Esophagus squamous epithelium (tissue), 5 donors: ENCODE measurements at regions not wholly inside any gene's neighbourhood (a gene's known extent, or its start where the extent isn't known, plus 50 kb on each side); places are given as distances from the start of the nearest gene placed in this dataset.

ENCODE experiments used
- DNase-seq: peaks from one replicate; lab custom pipeline; 2025; lab: John Stamatoyannopoulos, UW
- H3K27ac ChIP-seq, 4 donors: fragments of 200-600 bp; sonication (generic); one replicate each; pipeline ENCODE4 v1.5.1; 2016 to 2019; ENCODE audit warnings: mild to moderate bottlenecking in 1 of 4
- H3K27me3 ChIP-seq, 4 donors: fragments of 200-600 bp; sonication (generic); 1 replicate in 3 of 4; 2 replicates in 1 of 4; pipeline versions ENCODE4 v1.5.1 to v1.6.0; 2017 to 2021; ENCODE audit warnings: antibody characterized with exemption in 1 of 4
- H3K36me3 ChIP-seq, 3 donors: fragments of 200-600 bp; sonication (generic); one replicate each; pipeline ENCODE4 v1.5.1; 2016 to 2019
- H3K4me1 ChIP-seq, 3 donors: fragments of 200-600 bp; sonication (generic); one replicate each; pipeline ENCODE4 v1.5.1; 2017 to 2019
- H3K4me3 ChIP-seq, 4 donors: fragments of 200-600 bp; sonication (generic); 1 replicate in 3 of 4; 2 replicates in 1 of 4; pipeline ENCODE4 v1.5.1; 2016 to 2019; ENCODE audit warnings: mild to moderate bottlenecking in 2 of 4, moderate library complexity in 1 of 4
- H3K9me3 ChIP-seq, 3 donors: fragments of 200-600 bp; sonication (generic); one replicate each; pipeline ENCODE4 v1.5.1; 2016 to 2019
- CTCF ChIP-seq, 6 experiments: fragments of 450-650 bp in 4 of 6; fragments of 200-600 bp in 2 of 6; sonication (generic) in 2 of 6; IDR thresholded peaks; one replicate each; pipeline ENCODE4 v1.5.1; 2016 to 2019; ENCODE audit warnings: antibody characterized with exemption in 6 of 6, mild to moderate bottlenecking in 4 of 6, moderate library complexity in 4 of 6
- POLR2A ChIP-seq, 4 donors: fragments of 450-650 bp; IDR thresholded peaks; one replicate each; pipeline ENCODE4 v1.6.1; 2017; ENCODE audit warnings: antibody characterized with exemption in 4 of 4, mild to moderate bottlenecking in 4 of 4, moderate library complexity in 3 of 4
- WGBS, 2 donors: methylation state at CpG; one replicate each; pipeline ENCODE4 v1.1.5; 2018; 5-methylcytosine and 5-hydroxymethylcytosine counted together
- intact Hi-C: fragments of 100-400 bp; cut with DNase I; formaldehyde crosslinking; loops from one replicate; pipeline ENCODE4 v1.15.0; 2022
- donor health status: DM: yes; HTN: yes; CAD: no.

GRCh38 chr4:178738026-178738425 is 1295.8 kb upstream of the AGA start:
- intact Hi-C loops, result no loop called here
- Histone ChIP-seq H3K27ac (no peak overlapping the region), H3K4me3 (no peak overlapping the region), H3K36me3 (no peaks in the 10 kb centered on the region), H3K4me1 (no peaks in the 10 kb centered on the region), H3K27me3 (no peaks in the 10 kb centered on the region), H3K9me3 (peaks cover 0 to 7% (median 0%) of the 10 kb centered on the region in 3 donors)
- 74 to 78% methylated on average over 4 of the region's 4 CpGs for WGBS, 2 donors
- TF ChIP-seq CTCF (IDR thresholded peaks at IDR 0.05), result no peak
- TF ChIP-seq POLR2A (IDR thresholded peaks at IDR 0.05), result no peak
- DNase-seq, result no peak

GRCh38 chr4:178745203-178745602 is 1303.0 kb upstream of the AGA start:
- H3K4me3 ChIP-seq, result no peak overlapping the region
- WGBS, 2 donors, result 95 to 100% methylated on average over 1 of the region's 1 CpG
- no peak for DNase-seq
- no peaks in the 10 kb centered on the region for H3K4me1 ChIP-seq
- TF ChIP-seq POLR2A (IDR thresholded peaks at IDR 0.05), result no peak
- TF ChIP-seq CTCF (IDR thresholded peaks at IDR 0.05), result no peak
- H3K36me3 ChIP-seq, result no peaks in the 10 kb centered on the region
- H3K9me3 ChIP-seq, result peaks cover 0 to 7% (median 0%) of the 10 kb centered on the region in 3 donors
- intact Hi-C loops, result no loop called here
- H3K27ac ChIP-seq, result no peak overlapping the region
- no peaks in the 10 kb centered on the region for H3K27me3 ChIP-seq

- DNase-seq, result no peak
- no peaks in the 10 kb centered on the region for H3K9me3 ChIP-seq
- no peaks in the 10 kb centered on the region for H3K36me3 ChIP-seq
- H3K4me1 ChIP-seq, result no peaks in the 10 kb centered on the region
- no peak overlapping the region for H3K27ac ChIP-seq
- no peak overlapping the region for H3K4me3 ChIP-seq
- TF ChIP-seq CTCF (IDR thresholded peaks at IDR 0.05) (no peak), POLR2A (IDR thresholded peaks at IDR 0.05) (no peak)
- 16% methylated on average over 2 of the region's 2 CpGs for WGBS, 2 donors
- H3K27me3 ChIP-seq, result no peaks in the 10 kb centered on the region
- intact Hi-C loops, result no loop called here
Measured at GRCh38 chr4:178752954-178753525, 1310.8 kb upstream of the AGA start.

GRCh38 chr4:178778496-178778895 is 1336.3 kb upstream of the AGA start:
- no peak overlapping the region for H3K27ac ChIP-seq
- no peaks in the 10 kb centered on the region for H3K9me3 ChIP-seq
- WGBS, 2 donors, result 69 to 75% methylated on average over 8 of the region's 8 CpGs
- DNase-seq, result no peak
- no peak for TF ChIP-seq CTCF (IDR thresholded peaks at IDR 0.05)
- TF ChIP-seq POLR2A (IDR thresholded peaks at IDR 0.05), result no peak
- peaks cover 0 to 73% (median 0%) of the 10 kb centered on the region in 4 donors for H3K27me3 ChIP-seq
- no peaks in the 10 kb centered on the region for H3K36me3 ChIP-seq
- intact Hi-C loops, result no loop called here
- no peaks in the 10 kb centered on the region for H3K4me1 ChIP-seq
- no peak overlapping the region for H3K4me3 ChIP-seq

- Histone ChIP-seq H3K4me3 (no peak overlapping the region), H3K9me3 (no peaks in the 10 kb centered on the region), H3K27ac (no peak overlapping the region), H3K4me1 (no peaks in the 10 kb centered on the region), H3K27me3 (peaks cover 0 to 63% (median 1%) of the 10 kb centered on the region in 4 donors), H3K36me3 (no peaks in the 10 kb centered on the region)
- intact Hi-C loops, result no loop called here
- no peak for TF ChIP-seq POLR2A (IDR thresholded peaks at IDR 0.05)
- no peak for TF ChIP-seq CTCF (IDR thresholded peaks at IDR 0.05)
- DNase-seq, result no peak
- WGBS, 2 donors, result 3 to 10% methylated on average over 1 of the region's 1 CpG
Measured at GRCh38 chr4:178781779-178782178, 1339.5 kb upstream of the AGA start.
